ENCODE measurements at regions not wholly inside any gene's neighbourhood (a gene's known extent, or its start where the extent isn't known, plus 50 kb on each side); places are given as distances from the start of the nearest gene placed in this dataset.
"Not testable (repeated sequence)": the region's sequence is repeated elsewhere in the genome, so short reads cannot be mapped to it uniquely, and the experiment has no call there.

- no peak for DNase-seq (ENCODE audit: low read depth in 2 of 2)
These were observed 73.8 kb upstream of the EPCAM start for GRCh38 chr2:47295131-47295980.

- DNase-seq (ENCODE audit: low read depth in 2 of 2) = no peak
These were observed 75.1 kb upstream of the EPCAM start for GRCh38 chr2:47293976-47294375.

GRCh38 chr2:47288864-47289263 lies 80.2 kb upstream of the EPCAM start:
- no peak for DNase-seq (ENCODE audit: low read depth in 2 of 2)

GRCh38 chr2:47283659-47284058 lies 85.5 kb upstream of the EPCAM start:
- DNase-seq (ENCODE audit: low read depth in 2 of 2) = no peak

- no peak for DNase-seq (ENCODE audit: low read depth in 2 of 2)
These were observed 86.4 kb upstream of the EPCAM start for GRCh38 chr2:47282621-47283272.

GRCh38 chr2:47279525-47279924 lies 89.6 kb upstream of the EPCAM start:
- DNase-seq (ENCODE audit: low read depth in 2 of 2) = not testable (repeated sequence)

GRCh38 chr2:47277987-47278386 lies 91.1 kb upstream of the EPCAM start:
- no peak for DNase-seq (ENCODE audit: low read depth in 2 of 2)

- DNase-seq (ENCODE audit: low read depth in 2 of 2) = no peak
These were observed 91.9 kb upstream of the EPCAM start for GRCh38 chr2:47277187-47277586.

- DNase-seq (ENCODE audit: low read depth in 2 of 2) = no peak
These were observed 93.0 kb upstream of the EPCAM start for GRCh38 chr2:47276061-47276460.

GRCh38 chr2:47274054-47274782 lies 94.9 kb upstream of the EPCAM start:
- DNase-seq (ENCODE audit: low read depth in 2 of 2) = no peak

GRCh38 chr2:47272905-47273758 lies 96.0 kb upstream of the EPCAM start:
- no peak for DNase-seq (ENCODE audit: low read depth in 2 of 2)

- peak in 1 of 2 donors; percentile 34 for DNase-seq (ENCODE audit: low read depth in 2 of 2)
These were observed 95.9 kb upstream of the CALM2 start for GRCh38 chr2:47272031-47272864.

- DNase-seq (ENCODE audit: low read depth in 2 of 2) = no peak
These were observed 95.0 kb upstream of the CALM2 start for GRCh38 chr2:47271054-47272000.

GRCh38 chr2:47270421-47270820 lies 94.1 kb upstream of the CALM2 start:
- no peak for DNase-seq (ENCODE audit: low read depth in 2 of 2)

GRCh38 chr2:47269316-47270232 lies 93.3 kb upstream of the CALM2 start:
- DNase-seq (ENCODE audit: low read depth in 2 of 2) = no peak

- DNase-seq (ENCODE audit: low read depth in 2 of 2) = no peak
These were observed 91.4 kb upstream of the CALM2 start for GRCh38 chr2:47267711-47268086.

- DNase-seq (ENCODE audit: low read depth in 2 of 2) = no peak
These were observed 90.8 kb upstream of the CALM2 start for GRCh38 chr2:47266939-47267710.

- DNase-seq (ENCODE audit: low read depth in 2 of 2) = no peak
These were observed 89.5 kb upstream of the CALM2 start for GRCh38 chr2:47265751-47266231.
